ENCODE measurements at regions not wholly inside any gene's neighbourhood (a gene's known extent, or its start where the extent isn't known, plus 50 kb on each side); places are given as distances from the start of the nearest gene placed in this dataset.

GRCh38 chr3:83092521-83093221 is 1331.2 kb upstream of the GBE1 start:
- DNase-seq (ENCODE audit: low read depth, low spot score), result no peak

DNA sequence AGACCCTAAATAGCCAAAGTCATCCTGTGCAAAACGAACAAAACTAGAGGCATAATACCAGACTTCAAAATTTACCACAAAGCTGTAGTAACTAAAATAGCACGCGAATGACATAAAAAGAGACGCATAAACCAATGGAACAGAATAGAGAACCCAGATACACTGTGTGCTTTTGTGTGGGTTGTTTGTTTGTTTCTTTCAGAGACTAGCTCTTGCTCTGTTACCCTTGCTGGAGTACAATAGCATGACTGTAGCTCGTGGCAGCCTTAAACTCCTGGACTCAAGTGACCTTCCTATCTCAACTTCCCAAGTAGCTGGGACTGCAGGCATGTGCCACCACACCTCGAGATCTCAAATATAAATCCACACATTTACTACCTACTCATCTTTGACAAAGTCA is 1314.6 kb upstream of the GBE1 start:
- DNase-seq (ENCODE audit: low read depth, low spot score), result no peak

DNA sequence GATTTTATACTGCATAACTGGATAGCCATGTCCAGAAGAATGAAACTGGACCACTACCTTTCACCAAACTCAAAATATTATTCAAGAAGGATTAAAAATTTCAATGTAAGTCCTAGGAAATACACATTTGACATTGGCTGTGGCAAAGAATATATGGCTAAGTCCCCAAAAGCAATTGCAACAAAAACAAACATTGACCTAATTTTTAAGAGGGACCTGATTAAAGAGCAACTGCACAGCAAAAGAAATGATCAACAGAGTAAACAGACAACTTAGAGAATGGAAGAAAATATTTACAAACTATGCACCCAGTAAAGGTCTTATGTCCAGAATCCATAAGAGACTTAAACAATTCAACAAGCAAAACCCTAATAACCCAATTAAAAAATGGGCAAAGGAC is 1313.0 kb upstream of the GBE1 start:
- no peak for DNase-seq (ENCODE audit: low read depth, low spot score)

DNA sequence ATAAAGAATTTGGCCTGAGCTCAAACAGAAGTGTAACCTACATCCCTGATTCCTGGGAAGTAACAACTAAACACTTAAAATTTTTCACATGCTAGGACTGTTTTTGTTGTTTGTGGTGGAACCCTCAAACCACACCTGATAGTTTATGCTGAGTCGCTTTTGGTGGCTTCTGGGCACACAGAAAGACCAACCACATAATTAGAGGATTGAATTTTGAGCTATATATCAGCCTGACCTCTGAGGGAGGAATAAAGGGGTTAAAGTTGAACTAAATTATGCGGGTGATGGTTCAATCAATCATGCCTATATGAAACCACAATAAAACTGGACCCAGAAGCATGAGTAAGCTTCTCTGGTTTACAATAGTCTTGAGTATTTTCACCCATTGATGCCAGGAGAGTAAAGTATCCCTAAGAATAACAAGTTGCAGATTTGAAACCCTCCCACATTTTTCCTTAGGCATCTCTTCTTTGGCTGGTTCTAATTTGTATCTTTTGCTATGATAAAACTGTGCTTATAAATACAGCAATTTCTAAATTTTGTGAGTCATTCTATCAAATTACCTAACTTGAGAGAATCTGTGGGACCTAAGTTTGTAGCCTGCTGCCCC is 1304.5 kb upstream of the GBE1 start:
- DNase-seq (ENCODE audit: low read depth, low spot score), result peak; percentile 80

DNA sequence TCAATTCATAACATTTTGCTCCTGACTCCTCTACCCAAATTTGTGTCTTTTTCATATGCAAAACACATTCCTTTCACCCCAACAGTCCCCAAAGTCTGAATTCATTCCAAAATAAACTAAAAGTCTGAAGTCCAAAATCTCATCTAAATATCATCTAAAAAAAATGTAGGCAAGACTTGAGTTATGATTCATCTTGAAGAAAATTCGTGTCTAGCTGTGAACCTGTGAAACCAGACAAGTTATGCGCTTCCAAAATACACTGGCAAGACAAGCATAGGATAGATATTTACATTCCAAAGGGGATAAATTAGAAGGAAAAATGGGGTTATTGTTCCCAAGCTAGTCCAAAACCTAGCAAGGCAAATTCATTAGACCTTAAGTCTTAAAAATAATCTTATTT is 1302.0 kb upstream of the GBE1 start:
- peak; percentile 10 for DNase-seq (ENCODE audit: low read depth, low spot score)

- DNase-seq (ENCODE audit: low read depth, low spot score), result no peak
These were observed 1287.1 kb upstream of the GBE1 start for GRCh38 chr3:83048556-83048955.

- peak; percentile 72 for DNase-seq (ENCODE audit: low read depth, low spot score)
These were observed 1278.0 kb upstream of the GBE1 start for GRCh38 chr3:83039422-83039821.

DNA sequence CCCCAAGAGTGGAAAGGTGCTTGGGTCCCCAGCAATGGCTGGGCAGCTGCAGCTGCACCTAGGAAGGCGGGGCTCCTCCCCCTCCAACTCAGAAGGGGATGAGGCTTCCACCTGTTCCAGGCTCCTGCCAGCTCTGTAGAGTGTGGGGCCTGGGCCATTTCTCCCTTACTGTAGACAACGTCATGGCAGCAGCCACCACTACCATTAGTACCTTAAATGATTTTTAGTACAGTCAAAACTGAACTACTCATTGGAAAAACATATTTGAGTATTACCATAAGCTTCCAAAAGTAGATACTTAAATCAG is 1274.2 kb upstream of the GBE1 start:
- DNase-seq (ENCODE audit: low read depth, low spot score), result no peak

DNA sequence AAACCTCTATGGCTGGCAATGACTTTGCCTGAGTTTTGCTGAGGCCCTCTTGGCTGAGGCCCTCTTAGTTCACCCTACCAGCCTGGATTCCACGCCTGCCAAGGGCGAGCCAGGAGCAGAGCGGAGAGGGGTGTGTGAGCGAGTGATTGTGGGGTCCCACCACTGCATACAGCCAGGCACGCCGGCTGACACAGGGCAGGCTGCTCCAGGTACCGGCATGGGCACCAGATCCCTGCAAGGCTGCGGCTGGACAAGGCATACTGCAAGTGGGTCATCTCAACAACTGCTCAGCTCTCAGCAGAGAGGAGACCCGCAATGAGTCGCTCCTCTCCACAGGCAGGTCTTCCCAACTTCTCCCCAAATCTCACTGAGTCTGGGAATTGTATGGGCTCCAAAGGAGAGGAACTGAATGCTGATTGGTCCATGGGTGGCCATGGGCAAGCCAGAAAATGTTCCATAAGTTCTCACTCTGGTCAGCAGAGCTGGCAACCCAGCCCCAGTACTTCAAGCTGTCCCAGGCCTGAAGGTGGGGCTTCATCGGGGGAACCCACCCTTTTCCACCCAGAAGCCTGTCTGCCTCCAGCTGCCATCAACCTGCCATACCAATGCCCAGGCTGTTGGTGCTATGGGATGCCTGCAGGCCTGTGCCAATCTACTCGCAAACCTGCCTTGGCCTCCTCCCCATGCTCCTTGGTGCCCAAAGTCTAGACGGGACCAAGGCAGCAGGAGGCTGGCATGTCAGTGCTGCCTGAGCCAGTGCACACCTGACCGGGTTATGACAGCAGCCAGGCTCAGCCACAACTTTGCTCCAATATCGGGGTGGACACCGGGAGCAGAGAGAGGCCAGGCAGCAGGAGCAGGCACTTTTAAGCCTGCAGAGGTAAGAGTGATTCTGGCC is 1273.6 kb upstream of the GBE1 start:
- no peak for DNase-seq (ENCODE audit: low read depth, low spot score)

DNA sequence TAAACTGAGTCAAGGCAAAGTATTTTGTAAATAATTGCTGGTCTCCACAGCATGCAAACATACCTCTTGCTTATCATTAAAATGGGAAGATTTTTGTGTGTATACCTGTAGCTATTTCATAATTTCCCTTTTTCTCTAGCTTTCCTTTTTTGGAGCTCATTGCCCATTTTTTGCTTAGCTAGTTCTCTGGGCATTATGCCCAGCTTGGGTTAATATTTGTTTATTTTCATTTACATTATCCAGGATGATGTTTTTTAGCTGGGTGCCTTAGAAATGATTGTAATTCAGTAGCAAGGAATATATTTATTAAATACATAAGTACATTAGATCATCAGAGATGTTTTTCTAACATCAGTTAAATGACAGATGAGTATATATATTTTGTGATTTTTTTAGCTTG is 1271.7 kb upstream of the GBE1 start:
- DNase-seq (ENCODE audit: low read depth, low spot score), result peak; percentile 48

DNA sequence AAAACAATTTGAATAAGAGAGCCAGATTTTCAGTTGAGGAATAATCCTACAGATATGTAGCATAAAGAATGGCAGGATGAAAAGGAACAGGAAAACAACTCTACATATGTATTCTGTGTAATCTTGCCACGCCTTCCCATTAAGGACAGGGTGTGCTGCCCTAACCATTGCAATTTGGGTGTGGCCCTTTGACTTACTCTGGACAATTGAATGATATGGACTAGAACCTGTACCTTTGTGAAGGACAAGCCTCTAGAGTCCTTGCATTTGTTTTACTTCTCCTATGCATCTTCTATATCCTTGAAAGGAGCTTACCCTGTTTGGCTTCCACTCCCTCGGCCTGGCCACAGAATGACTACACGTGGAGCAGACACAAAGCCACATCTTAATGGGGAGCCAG is 1261.6 kb upstream of the GBE1 start:
- DNase-seq (ENCODE audit: low read depth, low spot score), result no peak

DNA sequence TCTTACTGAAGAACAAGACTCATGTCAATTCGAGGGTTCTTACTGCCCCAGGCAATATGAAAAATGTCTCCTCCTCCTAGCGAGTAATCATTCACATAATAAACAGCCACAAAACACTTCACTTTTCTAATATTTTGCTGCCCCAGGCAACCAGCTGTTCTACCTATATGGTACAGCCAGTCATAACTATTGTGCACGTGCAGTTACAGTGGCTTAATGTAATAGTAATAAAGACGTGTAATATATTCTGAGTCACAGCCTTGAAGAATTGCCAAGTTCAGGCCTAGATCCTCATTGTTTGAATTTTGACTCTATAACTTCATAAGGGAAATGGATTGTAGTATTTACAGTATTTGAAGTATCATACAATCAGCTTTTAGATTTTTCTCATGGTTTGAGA is 1250.0 kb upstream of the GBE1 start:
- DNase-seq (ENCODE audit: low read depth, low spot score), result no peak

DNA sequence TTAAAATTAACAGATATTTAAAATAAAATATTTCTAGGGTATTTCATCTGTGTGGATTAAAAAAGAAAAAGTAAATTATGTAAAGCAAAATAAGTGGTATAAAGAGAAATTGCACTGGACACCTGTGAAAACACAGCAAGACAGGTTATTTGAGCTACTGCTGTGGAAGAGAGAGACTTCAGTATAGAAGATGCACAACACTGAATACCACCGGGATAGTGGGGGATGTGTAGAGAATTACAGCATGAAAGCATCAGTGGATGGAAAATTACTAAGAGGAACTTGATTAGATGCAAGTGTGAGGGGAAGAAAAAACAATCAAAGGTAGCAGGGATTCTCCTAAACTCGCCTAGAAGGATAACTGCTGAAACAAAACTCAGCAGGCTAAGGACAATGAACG is 1242.5 kb upstream of the GBE1 start:
- no peak for DNase-seq (ENCODE audit: low read depth, low spot score)

GRCh38 chr3:83002869-83003445 is 1241.5 kb upstream of the GBE1 start:
- no peak for DNase-seq (ENCODE audit: low read depth, low spot score)

GRCh38 chr3:82999777-83000176 is 1238.3 kb upstream of the GBE1 start:
- DNase-seq (ENCODE audit: low read depth, low spot score), result no peak

GRCh38 chr3:82978368-82978767 is 1216.9 kb upstream of the GBE1 start:
- no peak for DNase-seq (ENCODE audit: low read depth, low spot score)

DNA sequence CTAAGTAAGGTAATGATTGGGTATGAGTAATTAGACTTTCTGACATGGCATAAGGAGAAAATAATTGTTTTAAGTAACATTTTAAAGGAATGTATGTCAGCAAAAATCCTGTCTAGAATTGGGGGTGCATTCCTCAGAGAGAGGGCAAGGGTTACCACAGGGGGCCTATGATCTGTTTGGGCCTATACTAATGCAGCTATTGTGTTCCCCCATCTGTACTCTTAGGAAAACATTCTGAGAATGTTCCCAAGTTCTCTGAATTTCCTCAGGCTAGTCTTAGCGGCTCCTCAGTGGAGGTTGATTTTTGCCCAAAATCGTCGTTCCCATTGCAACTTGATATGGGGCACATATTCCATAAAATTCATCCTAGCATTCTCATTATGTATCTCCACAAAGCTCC is 1216.4 kb upstream of the GBE1 start:
- DNase-seq (ENCODE audit: low read depth, low spot score), result no peak

DNA sequence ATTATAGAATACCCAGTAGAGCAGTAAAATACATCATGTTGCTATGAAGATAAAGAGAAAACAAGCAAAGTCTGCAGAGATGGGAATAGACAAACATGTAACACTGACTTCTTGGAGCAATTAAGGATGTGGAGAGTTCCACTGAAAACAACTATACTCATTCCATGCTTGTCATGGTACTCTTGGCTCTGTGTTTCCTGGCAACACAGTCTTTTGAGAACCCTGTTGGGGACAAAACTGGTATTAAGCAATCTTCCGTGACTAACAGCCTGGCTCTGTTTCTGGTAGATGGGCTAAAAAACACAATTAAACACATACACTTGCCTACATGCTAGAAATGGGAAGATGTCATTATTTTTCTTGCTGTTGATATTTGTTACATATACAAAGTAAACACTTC is 1212.3 kb upstream of the GBE1 start:
- DNase-seq (ENCODE audit: low read depth, low spot score), result peak; percentile 8

DNA sequence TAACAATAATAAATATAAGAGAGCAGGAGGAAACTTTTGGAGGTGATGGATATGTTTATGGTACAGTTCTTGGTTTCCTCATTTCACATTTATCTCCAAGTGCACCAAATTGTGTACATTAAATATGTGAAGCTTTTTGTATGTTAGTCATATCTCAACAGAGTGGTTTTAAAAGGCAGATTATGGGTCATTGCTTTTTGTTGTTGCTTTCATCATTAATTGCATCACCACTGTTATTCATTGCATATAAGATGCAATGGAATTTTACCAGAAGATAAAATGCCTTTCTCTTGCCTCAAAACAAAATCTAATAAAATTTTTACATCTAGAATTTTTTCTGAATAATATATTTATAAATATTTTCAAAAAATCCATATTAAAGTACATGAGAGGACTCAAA is 1198.9 kb upstream of the GBE1 start:
- DNase-seq (ENCODE audit: low read depth, low spot score), result no peak

GRCh38 chr3:82957696-82958095 is 1196.3 kb upstream of the GBE1 start:
- DNase-seq (ENCODE audit: low read depth, low spot score), result no peak

DNA sequence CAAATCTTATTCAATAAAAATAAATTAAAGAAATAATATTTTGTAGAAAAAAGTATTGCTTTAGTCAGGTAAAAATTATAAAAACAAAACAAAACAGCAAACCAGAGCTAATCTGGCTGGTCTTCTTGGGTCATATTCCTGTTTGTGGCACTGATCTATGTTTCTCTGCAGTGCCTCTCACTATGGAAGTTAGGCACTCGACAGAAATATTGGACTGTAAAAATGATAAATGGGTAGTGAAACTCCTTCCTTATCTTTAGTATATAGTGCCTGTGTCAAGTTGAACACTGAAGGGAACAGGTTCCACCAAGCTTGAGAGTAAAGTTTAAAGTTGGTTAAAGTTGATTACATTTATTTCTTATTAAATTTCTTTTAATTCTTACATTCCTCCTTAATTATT is 1195.6 kb upstream of the GBE1 start:
- no peak for DNase-seq (ENCODE audit: low read depth, low spot score)

- DNase-seq (ENCODE audit: low read depth, low spot score), result no peak
These were observed 1193.0 kb upstream of the GBE1 start for GRCh38 chr3:82954486-82954885.

GRCh38 chr3:82942041-82942440 is 1180.6 kb upstream of the GBE1 start:
- no peak for DNase-seq (ENCODE audit: low read depth, low spot score)
